Hematopoietic multipotent progenitor cell treated with erythropoietin and hydrocortisone succinate and interleukin-3 and kit ligand, for 17 days (in vitro differentiated cells): ENCODE measurements at regions not wholly inside any gene's neighbourhood (a gene's known extent, or its start where the extent isn't known, plus 50 kb on each side); places are given as distances from the start of the nearest gene placed in this dataset.
"Not testable (repeated sequence)": the region's sequence is repeated elsewhere in the genome, so short reads cannot be mapped to it uniquely, and the experiment has no call there.

Experiments used
- DNase-seq: peaks from one replicate; pipeline ENCODE4 v3.0.0-alpha.2; 2015; ENCODE audit warnings: low spot score

DNA sequence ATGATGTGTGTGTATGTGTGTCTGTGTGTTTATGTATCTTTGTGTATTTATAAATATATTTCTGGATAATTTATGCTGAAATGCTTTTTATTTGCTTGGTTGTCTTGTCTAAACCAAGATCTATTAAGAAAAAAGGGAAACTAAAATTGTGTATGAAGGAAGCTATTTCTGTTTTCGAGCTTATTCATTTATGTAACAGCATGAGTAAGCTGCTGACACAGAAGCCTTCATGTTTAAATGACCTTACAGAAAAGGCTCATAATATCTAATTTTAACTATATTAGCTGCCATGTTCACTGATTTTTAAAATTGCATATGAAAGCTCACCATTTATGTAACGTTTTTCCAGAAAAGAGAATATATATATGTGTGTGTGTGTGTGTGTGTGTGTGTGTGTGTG is 392.8 kb downstream of the PTH2R start:
- no peak for DNase-seq

DNA sequence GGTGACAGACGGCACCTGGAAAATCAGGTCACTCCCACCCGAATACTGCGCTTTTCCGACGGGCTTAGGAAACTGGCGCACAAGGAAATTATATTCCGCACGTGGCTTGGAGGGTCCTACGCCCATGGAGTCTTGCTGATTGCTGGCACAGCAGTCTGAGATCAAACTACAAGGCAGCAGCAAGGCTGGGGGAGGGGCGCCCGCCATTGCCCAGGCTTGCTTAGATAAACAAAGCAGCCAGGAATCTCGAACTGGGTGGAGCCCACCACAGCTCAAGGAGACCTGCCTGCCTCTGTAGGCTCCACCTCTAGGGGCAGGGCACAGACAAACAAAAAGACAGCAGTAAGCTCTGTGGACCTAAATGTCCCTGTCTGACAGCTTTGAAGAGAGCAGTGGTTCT is 394.3 kb downstream of the PTH2R start:
- DNase-seq = not testable (repeated sequence)

DNA sequence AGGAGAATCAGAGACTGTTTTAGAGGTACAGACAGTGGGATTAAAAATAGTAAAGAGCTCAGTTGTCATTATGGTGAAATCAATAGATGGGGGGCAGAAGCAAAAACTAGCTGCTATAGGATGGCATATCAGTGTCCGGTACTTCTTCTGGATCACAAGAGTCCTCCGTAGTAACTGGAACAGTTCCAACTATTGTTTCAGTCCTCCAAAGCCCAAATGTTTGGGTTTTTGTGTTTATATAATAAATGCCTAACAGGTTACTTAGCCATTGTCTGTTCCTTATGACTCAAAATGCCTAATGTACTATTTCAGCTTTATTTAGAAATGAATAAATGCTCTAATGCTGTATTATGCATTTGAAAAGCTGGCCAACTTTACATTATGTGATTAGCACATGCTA is 401.2 kb downstream of the PTH2R start:
- DNase-seq = no peak

DNA sequence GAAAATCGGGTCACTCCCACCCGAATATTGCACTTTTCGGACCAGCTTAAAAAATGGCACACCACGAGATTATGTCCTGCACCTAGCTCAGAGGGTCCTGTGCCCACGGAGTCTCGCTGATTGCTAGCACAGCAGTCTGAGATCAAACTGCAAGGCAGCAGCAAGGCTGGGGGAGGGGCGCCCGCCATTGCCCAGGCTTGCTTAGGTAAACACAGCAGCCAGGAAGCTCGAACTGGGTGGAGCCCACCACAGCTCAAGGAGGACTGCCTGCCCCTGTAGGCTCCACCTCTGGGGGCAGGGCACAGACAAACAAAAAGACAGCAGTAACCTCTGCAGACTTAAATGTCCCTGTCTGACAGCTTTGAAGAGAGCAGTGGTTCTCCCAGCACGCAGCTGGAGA is 405.3 kb downstream of the PTH2R start:
- DNase-seq = not testable (repeated sequence)

DNA sequence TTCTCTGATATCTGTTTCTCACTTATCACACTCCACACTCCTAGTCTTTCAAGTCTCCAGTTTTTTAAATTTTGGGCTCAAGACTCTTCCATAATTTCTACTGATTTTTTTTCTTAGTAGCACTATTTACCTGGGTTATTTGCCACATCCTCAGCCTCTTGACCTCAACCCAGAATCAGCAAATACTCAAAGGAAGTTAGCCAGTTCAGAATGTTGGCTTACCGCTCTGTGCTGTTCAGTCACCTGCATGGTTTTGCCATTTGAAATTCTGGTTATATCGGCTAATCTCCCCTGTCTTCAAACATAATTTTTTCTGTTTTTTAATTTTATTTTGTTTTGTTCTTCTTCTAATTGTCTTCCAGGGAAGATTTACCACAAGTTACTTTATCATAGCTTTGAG is 412.6 kb downstream of the PTH2R start:
- no peak for DNase-seq

DNA sequence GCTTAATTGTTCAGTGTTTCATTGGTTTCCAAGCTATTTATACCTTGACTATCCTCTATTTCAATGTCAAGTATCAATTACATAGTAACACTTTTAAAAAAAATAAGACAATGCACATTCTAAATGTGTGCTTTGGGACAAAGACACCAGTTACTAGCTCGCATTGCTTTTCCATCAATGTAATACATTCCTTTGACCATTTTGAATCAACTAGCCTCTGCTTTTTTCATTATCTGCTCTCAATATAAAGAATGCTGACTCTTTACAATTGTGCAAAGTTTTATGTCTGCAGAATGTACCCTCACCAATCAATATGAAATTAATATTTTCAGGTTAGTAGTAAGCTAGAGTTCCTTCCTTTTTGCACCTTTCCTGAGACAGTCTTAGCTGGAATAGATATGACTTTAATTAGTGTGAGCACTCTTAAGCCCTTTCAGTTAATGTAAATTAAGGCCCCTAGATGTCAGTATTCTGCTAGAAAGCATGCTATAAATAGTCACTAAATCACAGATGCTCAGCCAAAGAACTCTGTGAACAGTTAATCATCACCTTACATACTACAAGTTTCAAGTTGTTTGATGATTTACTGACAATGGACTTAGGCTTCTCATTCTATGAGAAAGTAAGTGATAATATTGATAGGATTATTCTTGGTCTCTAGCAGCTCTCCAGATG is 413.6 kb downstream of the PTH2R start:
- DNase-seq = no peak

DNA sequence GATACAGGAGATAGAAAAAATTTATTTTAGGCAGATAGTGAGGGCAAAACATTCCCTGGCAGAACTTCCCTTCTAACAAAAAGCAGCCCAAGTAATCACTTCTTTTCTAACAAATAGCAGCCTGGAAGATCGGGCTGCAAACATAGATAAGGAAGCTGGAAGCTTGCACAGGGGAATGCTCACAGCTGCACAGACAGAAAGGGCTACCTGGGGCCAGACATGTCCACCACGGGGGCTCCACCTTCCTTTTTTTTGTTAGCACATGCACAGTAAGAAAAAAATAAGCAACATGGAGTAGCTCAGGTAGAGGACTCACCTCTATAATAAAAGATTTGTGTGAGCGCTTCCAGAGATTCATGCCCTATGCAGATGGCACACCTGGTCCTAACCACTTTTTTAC is 420.5 kb downstream of the PTH2R start:
- DNase-seq = no peak

DNA sequence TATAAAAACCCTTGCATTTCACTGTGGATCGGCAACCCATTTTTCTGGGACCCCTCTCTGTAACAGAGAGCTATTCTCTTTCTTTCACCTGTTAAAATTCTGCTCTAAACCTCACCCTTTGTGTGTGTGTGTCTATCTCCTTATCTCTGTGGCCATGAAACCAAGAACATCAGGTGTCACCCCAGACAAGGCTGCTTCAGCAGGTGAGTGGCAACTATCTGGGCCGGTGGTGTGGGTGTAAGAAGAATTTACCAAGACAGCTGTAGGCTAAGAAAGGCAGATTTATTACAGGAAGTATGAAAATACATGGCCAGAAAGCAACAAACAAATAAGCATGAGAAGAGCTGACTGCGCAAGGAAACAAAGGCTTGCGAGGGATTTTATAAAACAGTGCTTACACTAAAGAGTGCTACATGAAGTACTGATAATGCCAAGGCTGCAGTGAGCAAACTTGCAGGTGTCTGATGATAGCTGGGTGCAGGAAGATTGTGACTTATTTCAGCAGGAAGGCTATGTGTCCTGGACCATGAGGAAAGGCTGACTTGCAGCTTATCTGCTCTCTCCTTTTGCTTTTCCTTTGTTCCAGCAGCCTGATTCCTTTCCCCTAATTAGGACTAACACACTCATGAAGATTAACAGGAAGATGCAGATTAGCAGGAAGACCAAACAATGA is 421.1 kb downstream of the PTH2R start:
- DNase-seq = no peak

DNA sequence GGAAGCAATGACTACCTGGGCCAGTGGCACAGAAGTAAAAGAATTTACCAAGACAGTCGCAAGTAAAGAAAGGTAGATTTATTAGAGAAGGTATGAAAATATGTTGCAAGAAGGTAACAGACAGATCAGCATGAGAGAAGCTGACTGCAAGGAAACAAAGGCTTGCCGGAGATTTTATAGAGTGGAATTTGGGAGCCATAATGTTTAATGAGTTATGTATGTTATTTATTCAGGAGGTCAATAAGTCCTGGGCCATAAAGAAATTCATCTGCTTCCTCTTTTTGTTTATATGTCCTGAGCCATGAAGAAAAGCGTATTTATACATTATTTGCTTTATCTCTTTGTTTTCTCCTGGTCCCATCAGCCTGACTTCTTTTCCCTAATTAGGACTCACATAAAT is 423.6 kb downstream of the PTH2R start:
- DNase-seq = no peak

DNA sequence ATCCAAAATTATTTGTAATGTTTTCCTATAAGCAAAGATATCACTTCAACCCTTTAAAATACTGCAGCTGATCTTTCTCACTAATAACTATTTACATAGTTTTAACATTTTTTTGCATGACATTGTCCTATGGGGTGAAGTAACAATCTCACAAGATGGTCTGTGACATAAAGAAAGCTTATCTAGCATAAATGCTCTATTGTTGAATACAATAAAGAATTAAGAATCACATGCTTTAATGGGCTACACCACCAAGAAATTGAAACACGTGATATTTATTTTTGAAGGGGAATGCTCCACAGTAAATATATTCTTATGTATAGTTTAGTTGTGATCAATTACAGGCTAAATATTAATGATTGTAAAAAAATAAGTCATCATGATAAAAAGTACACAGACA is 441.1 kb downstream of the PTH2R start:
- DNase-seq = no peak

DNA sequence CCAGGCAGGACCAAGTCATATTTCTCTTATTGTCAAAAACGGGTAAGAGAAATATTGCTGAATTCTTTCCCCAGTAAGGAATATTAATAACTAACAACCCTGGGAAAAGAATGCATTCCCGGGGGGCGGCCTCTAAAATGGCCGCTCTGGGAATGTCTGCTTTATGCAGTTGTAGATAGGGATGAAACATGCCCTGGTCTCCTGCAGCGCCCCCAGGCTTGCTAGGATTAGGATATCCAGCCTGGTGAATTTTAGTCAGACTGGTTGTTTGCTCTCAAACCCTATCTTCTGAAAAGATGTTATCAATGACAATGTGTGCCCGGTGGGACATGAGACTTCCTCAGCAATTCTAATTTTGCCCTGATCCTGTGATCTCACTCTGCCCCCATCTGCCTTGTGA is 448.1 kb downstream of the PTH2R start:
- no peak for DNase-seq

DNA sequence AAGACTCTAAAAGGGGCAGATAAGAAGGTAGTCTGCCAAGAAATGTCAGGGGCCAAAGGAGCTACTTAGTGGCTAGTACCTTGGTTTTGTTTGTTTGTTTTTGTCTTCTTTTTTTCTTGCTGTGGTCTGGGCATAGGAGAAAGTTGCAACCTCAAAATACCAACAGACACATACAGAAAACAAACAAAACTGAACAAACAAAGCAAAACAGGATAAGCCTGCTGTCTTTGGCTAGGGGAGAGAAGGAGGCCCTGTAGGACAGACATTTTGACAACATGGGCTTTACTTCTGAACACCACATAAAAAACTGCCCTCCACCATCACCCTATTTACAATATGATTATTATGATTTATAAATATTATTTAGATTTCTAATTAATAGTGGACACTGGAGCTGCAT is 460.8 kb downstream of the PTH2R start:
- no peak for DNase-seq

DNA sequence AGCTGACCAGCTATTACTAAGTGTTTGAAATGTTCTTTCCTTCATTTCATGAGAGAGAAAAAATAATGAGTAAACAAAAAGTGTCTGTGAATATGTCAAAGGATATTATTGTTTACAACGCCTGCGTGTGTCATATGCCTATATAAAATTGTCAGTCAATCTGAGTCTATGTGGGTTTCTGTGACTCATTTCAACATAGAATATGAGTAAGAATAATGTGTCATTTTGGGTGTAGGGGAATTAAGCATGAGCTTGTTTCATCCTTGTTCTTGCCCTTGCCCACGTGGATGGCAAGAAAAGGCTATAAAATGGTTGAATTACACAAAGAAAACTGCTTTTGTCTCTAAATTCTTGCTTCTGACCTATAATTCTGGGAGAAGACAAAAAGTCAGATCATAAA is 466.0 kb downstream of the PTH2R start:
- no peak for DNase-seq

DNA sequence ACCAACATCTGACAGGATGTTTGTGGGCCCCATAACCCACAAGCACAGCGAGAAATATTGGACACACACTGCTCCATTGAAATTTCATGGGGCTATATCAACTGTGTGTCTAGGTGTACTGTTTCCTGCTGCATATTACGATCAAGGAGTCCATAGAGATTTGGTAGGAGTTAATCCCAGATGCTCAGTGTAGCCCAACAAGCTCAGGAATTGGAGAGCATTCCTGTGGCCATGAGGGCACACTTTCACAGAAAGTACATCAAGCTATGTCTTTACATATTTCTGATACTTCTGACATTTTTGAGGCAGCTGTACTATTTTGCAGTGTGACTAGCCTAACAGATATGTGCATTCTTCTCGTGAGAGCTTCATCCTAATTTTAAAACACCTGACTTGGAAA is 473.1 kb downstream of the PTH2R start:
- no peak for DNase-seq

DNA sequence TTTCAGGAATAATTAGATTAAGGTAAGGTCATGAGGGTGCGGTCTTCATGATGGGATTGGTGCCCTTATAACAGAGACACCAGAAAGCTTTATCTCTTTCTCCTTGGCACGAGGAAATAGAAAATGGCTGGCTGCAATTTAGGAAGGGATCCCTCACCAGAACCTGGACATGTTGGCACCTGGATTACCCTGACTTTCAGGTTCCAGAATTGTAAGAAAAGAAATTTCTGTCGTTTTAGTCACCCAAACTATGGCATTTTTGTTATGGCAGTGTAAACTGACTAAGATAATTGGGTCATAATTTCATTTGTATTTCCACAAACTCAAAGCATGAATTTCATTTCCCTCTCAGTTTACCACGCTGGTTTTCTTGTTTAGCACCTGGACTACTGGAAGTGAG is 473.6 kb downstream of the PTH2R start:
- DNase-seq = no peak

DNA sequence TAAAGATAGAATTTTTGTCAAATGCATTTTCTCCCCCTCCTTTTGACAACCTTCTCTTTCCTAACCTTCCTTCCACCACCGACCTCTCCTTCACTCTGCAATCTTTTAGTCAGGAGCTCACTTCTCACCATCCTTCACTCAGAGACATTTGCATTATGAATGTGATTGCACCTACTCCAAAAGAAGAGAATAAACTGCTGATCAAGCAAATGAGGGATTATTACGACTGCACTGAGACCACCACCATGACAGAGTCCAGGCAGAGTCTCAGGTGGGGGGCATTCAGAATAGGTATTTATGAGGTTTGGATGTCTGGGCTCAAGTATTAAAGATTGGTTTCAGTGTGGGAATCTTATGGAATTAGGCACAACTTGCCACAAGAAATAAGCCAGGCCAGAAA is 483.9 kb downstream of the PTH2R start:
- DNase-seq = no peak

DNA sequence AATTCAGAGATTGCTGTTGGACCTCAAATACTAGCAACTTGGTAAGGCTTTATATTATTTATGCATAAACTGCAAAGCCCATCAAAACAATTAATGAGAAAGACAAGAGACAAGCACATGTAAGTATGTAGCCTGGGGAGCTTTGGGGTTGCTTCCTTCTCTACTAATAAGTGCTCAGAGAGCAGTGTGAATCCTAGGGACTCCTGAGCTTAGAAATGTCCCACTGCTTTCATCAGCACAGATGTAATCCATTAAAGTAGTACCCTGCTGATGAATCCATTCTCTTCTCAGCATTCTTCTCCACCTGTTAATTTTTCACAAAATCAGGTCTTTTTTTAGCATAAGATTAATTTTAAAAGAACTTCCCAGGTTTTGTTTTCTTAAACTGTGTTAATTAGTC is 485.6 kb downstream of the PTH2R start:
- DNase-seq = no peak

DNA sequence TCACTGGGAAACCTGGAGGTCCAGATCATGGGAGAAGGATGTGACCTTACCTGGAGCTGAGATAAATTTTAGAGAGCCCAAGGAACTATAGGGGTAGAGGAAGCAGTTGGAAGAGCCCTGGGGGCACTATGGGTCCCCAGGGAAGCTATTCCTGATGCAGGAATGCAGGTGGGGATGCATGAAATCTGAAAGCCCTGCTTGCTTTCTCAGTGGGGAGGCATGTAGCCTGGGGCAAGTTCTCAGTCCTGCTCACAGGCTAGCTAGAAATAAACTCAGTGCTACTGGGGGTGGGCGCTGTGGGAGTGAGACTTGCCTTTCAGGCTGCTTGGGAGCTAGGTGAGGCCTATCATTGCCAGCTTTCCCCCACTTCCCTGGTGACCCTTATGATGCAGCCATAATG is 499.7 kb downstream of the PTH2R start:
- DNase-seq = no peak

DNA sequence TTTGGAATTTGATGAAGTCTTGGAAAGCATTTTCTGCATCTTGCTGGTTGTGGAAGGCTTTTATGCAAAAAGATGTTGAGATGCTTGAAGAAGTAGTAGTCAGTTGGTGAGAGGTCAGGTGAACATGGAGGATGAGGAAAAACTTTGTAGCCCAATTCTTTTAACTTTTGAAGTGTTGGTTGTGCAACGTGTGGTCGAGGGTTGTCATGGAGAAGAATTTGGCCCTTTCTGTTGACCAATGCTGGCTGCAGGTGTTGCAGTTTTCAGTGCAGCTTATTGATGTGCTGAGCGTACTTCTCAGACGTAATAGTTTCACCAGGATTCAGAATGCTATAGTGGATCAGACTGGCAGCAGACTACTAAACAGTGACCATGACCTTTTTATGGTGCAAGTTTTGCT is 508.4 kb upstream of the MAP2 start:
- DNase-seq = no peak

DNA sequence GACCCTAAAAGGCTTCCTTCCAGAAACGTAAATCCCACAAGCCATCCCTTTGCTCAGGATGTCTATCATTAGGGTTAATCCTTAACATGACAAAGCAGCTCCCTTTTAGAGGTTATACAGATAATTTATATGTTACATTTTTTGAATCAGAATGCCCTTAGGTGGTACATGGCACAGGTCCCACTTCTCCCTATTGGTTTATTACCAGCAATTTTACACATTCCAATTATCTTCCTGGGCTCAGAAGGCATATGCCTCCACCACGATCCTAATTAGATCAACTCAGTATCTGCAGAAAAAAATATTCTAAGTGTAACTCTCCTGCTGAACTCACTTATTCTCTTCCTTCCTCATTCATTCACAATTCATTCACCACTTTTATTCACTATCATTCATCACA is 507.0 kb upstream of the MAP2 start:
- DNase-seq = no peak

DNA sequence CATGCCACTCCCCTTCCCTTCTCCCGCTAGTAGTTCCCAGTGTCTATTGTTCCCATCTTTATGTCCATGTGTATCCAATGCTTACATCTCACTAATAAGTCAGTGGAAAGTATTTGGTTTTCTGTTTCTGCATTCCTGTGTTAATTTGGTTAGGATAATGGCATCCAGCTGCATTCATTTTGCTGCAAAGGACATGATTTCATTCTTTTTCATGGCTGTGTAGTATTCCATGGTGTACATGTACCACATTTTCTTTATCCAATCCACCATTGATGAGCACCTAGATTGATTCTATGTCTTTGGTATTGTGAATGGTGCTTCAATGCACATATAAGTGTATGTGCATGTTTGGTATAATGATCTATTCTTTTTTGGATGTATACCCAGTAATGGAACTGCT is 502.5 kb upstream of the MAP2 start:
- not testable (repeated sequence) for DNase-seq

DNA sequence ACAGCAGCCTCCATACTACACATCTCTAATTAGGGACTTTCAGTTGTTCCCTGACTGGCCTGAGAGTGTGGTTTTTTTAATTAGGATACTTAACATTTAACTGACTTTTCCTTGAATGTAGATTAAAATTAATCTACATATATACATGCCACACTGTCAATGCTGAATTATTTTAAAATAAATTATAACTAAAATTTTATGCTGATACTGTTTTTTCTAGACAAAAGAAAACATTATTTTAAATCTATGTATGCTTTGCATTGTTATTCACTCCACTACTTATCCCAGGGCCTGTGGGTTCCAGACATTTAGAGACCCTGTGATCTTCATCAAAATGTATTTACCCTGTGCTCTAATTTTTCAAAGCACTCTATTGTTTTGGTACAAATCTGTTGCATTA is 496.0 kb upstream of the MAP2 start:
- DNase-seq = no peak

DNA sequence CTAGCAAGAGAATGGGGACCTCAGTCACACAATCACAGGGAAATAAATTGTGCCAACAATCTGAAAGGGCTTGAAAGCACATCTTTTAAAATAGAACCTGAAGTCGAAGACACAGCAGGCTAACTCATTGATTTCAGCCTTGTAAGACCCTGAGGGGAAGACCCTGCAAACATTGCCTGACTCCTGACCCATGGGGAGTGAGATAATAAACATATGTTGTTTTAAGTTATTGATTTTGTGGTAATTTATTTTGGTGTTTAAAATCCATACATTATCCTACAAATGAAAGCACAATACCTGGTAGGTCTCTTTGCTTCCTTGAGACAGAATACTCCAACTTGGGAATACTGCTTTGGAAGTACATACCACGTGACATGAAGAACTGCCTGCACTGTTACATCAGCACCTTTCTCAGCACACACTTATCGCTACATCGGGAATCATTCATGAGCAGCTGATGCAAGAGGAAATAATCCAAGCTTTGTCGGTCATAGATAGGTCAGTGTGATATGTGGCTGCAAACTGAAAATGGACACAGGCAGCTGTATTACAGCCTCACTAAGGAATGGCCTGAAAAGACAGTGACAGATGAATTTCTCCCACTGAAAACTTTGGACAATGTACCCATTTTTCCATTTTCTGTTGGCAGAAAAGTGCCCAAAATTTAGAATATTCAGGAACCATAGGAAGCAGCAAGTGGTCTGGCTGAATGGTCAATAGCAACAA is 494.5 kb upstream of the MAP2 start:
- no peak for DNase-seq
